Left hindlimb (tissue), 1 donor: ENCODE measurements at regions not wholly inside any gene's neighbourhood (a gene's known extent, or its start where the extent isn't known, plus 50 kb on each side); places are given as distances from the start of the nearest gene placed in this dataset.

ENCODE experiments used
- DNase-seq: peaks from one replicate; pipeline ENCODE4 v3.0.0-alpha.2; 2018

DNA sequence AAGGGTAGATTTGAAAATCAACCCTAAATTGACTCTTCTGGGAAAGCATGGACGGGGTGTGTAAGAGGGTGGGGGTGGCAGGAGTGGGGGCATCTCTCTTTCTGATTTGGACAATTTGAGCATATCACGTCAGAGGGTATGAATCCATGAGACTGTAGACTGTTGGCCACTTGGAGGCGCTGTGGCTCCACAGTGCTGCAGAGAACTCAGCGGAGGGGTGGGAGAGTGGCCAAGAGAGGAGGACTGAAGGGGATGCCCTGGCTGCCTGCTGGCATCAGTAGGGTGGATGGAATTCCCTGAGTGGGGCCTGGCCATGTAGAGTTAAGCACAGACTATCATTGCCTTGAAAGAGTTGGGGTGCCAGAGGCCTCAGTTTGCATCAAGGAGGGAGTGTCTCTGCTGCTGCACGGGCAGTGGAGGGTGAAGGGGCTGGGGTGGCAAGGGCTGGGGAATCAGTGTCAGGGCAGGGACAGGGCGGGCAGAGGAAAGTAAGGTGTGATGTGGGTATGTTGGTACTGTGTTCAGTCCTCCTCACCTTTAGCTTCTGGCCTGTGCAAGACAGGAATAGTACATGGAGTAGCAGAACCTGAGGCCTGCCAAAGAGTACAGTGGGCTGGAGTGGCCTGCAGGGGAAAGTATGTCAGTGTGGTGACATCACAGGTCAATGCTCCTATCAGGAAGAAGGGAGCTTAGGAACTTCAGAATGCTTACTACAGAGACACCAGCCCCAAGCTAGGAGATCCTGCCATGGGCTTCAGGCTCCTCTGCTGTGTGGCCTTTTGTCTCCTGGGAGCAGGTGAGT, 133.5 kb upstream of the PRSS58 start:
- no peak for DNase-seq

DNA sequence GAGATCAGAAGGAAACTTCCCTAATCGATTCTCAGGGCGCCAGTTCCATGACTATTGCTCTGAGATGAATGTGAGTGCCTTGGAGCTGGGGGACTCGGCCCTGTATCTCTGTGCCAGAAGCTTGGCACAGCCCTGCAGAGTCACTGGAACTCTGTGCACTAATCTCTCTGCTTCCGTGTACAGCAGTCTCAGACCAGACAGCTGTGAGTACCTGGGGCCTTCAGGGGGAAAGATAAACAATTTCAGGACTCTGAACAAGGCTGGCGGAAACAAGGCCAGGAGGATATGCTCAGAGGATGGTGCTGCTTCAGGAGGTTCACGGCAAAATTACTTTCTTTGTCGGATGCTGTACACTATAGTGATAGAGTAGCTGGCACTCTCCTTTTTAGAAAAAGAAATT, 131.7 kb upstream of the PRSS58 start:
- DNase-seq: no peak

- no peak for DNase-seq
These were observed 127.9 kb upstream of the PRSS58 start for GRCh38 chr7:142385491-142386340.

GRCh38 chr7:142384493-142384922, 126.7 kb upstream of the PRSS58 start:
- DNase-seq: no peak

GRCh38 chr7:142383841-142384492, 126.1 kb upstream of the PRSS58 start:
- no peak for DNase-seq

DNA sequence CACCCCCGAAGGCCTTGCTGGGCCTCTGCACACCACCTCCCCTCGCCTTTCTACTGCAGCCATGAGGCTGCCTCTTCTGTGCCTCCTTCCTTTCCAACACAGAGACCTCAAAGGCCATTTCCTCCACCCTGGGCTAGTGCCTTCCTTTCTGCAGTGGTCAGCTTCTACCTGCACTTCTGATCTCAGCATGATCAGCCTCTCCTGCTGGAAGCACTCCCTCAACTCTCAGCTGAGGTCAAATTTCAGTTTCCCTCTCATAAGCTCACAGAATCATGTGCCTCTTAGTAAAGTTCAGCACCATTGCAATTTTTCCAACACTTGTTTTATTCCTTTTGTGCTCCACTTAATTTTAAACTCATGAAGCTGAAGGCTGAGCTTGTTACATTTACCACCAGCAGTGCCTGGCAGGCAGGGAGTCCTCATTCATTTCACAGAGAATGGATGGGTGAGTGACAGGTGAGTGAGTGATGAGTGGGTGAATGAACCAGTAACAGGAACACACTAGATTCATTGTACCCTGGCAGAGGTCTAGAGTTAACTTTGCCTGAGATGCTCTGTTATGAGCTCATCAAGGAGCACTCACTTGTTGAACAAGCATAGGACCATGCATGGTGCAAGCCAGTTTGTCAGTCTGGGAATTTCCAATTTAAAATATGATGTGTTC, 124.0 kb upstream of the PRSS58 start:
- no peak for DNase-seq

- no peak for DNase-seq
These were observed 122.2 kb upstream of the PRSS58 start for GRCh38 chr7:142380069-142380468.

GRCh38 chr7:142379201-142379885, 121.5 kb upstream of the PRSS58 start:
- no peak for DNase-seq

DNA sequence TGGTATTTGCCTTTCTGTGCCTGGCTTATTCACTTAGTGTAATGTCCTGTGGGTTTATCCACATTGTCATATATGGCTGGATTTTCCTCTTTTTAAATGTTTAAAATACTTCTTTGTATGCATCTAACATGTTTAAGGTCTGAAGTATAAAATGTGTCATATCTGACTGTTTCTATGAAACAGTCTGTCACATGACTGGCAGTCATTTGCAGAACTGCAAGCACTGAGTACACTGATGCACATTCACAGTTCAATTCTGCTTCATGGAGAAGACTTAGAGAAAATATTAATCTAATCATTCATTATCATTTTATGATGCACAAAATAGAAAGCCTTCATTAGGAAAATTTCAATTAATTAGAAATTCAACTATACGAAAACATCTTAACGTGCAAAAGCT, 119.7 kb upstream of the PRSS58 start:
- DNase-seq: no peak

- DNase-seq: no peak
These were observed 118.6 kb upstream of the PRSS58 start for GRCh38 chr7:142376356-142376997.

DNA sequence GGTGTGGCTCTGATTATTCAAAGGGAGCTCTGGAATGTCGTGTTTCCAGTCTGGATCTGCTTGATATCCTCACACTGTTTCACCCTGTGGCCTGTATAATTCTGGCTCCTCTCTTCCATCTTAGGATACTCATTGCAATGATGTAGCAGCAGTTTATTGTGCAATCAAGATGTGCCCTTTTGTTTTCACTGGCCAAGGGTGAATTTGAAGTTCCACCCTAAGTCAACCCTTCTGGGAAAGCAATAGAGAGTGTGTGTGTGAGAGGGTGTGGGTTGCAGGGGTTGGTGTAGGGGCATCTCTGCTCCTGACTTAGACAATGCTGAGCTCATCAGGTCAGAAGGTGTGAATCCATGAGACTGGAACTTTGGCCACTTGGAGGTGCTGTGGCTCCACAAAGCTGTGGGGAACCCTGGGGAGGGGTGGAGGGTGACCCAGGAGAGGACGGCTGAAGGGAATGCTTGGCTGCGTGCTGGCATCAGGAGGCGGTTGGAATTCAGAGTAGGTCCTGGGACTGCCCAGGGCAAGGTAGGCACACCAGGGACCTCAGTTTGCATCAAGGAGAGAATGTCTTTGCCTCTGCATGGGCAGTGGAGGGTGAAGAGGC, 118.0 kb upstream of the PRSS58 start:
- DNase-seq: no peak

DNA sequence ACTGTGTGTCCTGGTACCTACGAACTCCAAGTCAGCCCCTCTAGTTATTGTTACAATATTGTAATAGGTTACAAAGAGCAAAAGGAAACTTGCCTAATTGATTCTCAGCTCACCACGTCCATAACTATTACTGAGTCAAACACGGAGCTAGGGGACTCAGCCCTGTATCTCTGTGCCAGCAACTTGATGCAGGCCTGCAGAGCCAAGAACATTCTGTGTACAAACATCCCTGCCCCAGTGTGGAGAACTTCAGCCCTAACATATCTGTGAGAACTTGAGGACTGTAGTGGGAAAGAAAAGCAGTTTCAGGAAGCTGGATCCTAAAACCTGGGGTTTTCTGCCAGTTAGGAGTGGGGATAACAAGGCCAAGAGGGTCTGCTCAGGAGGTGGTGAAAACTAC, 114.9 kb upstream of the PRSS58 start:
- DNase-seq: no peak

GRCh38 chr7:142371586-142372377, 113.9 kb upstream of the PRSS58 start:
- DNase-seq: no peak

- no peak for DNase-seq
These were observed 107.6 kb upstream of the PRSS58 start for GRCh38 chr7:142365410-142365842.

DNA sequence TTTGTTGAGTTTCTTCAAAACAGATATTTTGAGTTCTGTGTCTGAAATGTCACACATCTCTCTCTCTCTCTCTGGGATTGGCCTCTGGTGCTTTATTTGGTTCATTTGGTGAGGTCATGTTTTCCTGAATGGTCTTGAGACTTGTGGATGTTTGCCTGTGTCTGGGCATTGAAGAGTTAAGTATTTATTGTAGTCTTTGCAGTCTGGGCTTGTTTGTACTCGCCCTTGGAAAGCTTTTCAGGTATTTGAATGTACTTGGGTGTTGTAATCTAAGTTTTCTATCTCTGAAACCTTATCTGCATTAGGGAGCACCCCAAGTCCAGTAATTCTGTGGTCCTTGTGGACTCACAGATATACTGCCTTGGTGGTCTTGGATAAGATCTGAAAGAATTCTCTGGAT, 106.7 kb upstream of the PRSS58 start:
- DNase-seq: no peak

- no peak for DNase-seq
These were observed 104.5 kb upstream of the PRSS58 start for GRCh38 chr7:142362349-142362748.

GRCh38 chr7:142359694-142360279, 101.9 kb upstream of the PRSS58 start:
- no peak for DNase-seq

DNA sequence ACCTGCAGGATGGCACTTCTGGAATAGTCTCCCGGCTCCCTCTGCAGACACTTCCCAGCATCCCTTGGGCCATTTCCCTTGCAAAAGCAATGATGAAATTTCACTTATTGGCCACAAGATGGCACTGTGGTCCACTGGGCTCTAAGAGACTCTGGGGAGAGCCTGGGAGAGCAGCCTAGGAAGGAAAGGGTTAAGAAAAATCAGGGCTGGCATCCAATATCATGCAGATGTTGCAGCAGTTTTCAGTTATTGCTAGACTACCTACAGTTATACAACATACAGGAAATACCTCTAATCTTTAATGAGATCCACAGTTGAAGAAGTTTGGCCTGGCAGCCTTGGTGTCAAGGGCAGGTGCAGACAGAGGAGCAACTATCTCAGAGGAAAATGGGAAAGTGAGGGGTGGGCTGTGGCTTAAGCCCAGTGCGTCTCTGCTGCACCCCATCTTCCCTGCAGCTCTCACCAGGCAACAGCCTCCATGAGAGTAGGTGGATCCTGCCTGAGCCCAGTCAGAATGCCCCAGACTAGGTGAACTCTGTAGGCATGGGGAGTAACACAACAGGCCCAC, 100.2 kb upstream of the PRSS58 start:
- DNase-seq: no peak

GRCh38 chr7:142356166-142356565, 98.3 kb upstream of the PRSS58 start:
- DNase-seq: no peak

DNA sequence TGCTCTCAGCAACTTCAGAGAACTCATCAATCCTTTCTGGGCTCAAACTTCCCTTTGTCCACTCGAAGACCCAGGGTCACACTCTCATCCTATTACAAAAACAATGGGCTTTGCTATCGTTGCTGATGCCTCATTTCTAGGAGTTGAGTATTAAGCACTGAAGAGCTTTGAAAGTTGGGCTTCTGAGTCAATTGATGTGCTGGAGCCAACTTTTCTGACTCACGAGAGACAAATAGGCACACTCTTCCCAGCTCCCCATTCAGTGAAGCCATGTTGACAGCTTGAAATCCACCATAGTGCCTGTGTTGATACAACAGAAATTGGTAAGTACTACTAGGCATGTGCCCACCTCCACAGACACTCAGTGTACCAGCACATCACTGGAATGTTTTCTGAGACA, 97.5 kb upstream of the PRSS58 start:
- no peak for DNase-seq
